Suprapubic skin (tissue), 4 donors: ENCODE measurements at regions not wholly inside any gene's neighbourhood (a gene's known extent, or its start where the extent isn't known, plus 50 kb on each side); places are given as distances from the start of the nearest gene placed in this dataset.
A peak's percentile ranks its signal among the peaks of the same experiment; 100 is the strongest.

Experiments used
- DNase-seq, 2 donors: peaks; one replicate each; pipeline ENCODE4 v3.0.0-alpha.2; 2019; ENCODE audit warnings: low spot score in 2 of 2
- H3K27ac ChIP-seq: fragments of 200-600 bp; sonication (generic); one replicate; pipeline ENCODE4 v1.5.1; 2019
- H3K27me3 ChIP-seq: fragments of 200-600 bp; sonication (generic); one replicate; pipeline ENCODE4 v1.5.1; 2019
- H3K36me3 ChIP-seq: fragments of 200-600 bp; sonication (generic); one replicate; pipeline ENCODE4 v1.5.1; 2019
- H3K4me1 ChIP-seq: fragments of 200-600 bp; sonication (generic); one replicate; pipeline ENCODE4 v1.5.1; 2019
- H3K4me3 ChIP-seq: fragments of 200-600 bp; sonication (generic); one replicate; pipeline ENCODE4 v1.5.1; 2019; ENCODE audit warnings: mild to moderate bottlenecking
- H3K9me3 ChIP-seq: fragments of 200-600 bp; sonication (generic); one replicate; pipeline ENCODE4 v1.5.1; 2019
- CTCF ChIP-seq, 2 donors: fragments of 200-600 bp in 1 of 2; fragments of 450-650 bp in 1 of 2; sonication (generic) in 1 of 2; IDR thresholded peaks; one replicate each; pipeline ENCODE4 v1.5.1; 2016 to 2019; ENCODE audit warnings: antibody characterized with exemption in 2 of 2, mild to moderate bottlenecking in 1 of 2, moderate library complexity in 1 of 2
- EP300 ChIP-seq: sonication (generic); formaldehyde crosslinking; IDR thresholded peaks from one replicate; pipeline ENCODE4 v1.6.1; 2017; ENCODE audit warnings: antibody characterized with exemption
- POLR2A ChIP-seq, 2 donors: fragments of 450-650 bp; IDR thresholded peaks; one replicate each; pipeline ENCODE4 v1.6.1; 2017; ENCODE audit warnings: antibody characterized with exemption in 2 of 2, mild to moderate bottlenecking in 2 of 2, moderate library complexity in 2 of 2
- POLR2AphosphoS5 ChIP-seq, 3 donors: sonication (generic); formaldehyde crosslinking; IDR thresholded peaks; one replicate each; pipeline ENCODE4 v1.6.1; 2017; ENCODE audit warnings: antibody characterized with exemption in 3 of 3
- WGBS: methylation state at CpG from one replicate; pipeline ENCODE4 v1.1.5; 2018; 5-methylcytosine and 5-hydroxymethylcytosine counted together

DNA sequence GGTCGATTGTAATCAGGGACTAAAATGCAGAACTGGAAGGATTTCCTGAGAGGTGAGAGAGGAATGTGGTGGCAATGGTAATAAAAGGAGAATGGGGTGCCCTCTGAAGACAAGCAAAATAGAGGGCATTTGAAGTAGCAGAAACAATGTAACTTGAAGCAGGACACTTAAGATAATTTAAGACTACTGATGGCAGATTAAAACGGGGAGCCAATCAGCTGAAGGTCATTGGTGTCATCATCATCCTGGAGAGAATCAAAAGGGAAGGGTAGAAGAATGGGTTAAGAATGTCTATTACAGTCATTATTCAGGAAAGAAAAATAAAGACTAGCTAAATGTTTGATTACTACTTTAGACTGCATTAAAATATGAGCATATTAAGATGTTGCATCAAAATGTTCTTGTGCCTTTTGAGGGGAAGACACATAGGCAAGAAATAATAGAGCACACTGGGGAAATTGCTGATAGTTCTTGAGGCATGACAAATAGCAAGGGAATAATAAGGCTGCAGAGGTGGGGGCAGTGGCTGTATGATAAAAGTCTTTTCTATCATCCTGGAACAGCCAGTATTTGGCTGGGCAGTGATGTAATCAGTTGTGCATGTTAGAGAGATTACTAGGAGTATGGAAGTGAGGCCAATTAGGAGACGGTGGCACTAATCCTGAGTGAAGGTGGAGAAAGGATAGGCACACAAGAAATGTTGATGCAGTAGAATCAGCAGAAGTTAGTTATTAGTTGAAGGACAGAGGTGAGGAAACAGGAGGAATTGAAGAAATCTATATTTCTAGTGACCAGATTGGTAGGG lies 60.2 kb downstream of the CCDC71L start:
- Histone ChIP-seq H3K27me3 (no peaks in the 10 kb centered on the region), H3K36me3 (no peaks in the 10 kb centered on the region), H3K4me3 (no peak overlapping the region), H3K27ac (no peak overlapping the region), H3K4me1 (no peaks in the 10 kb centered on the region), H3K9me3 (no peaks in the 10 kb centered on the region)
- no peak for DNase-seq
- WGBS, result 69% methylated on average over 3 of the region's 3 CpGs
- TF ChIP-seq POLR2AphosphoS5 (IDR thresholded peaks at IDR 0.05) (no peak), EP300 (no peak), CTCF (IDR thresholded peaks at IDR 0.05) (no peak), POLR2A (IDR thresholded peaks at IDR 0.05) (no peak)

DNA sequence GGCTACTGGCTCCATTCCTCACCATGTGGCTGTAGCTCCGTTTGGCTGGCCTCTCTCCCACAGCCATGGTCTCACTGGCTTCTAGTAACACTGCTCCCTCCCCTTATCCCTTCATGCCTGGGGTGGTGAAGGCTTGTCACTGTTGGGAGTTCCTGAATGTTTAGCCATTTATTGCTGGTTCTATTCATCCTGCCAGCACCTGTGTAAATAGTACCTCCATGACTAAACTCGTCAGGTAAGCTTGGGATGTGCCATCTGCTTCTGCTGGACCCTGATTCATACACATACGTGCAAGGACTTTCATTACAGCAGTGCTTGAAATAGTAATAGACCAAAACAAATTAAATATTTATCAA lies 61.6 kb downstream of the CCDC71L start:
- Histone ChIP-seq H3K4me1 (no peaks in the 10 kb centered on the region), H3K9me3 (no peaks in the 10 kb centered on the region), H3K4me3 (no peak overlapping the region), H3K36me3 (no peaks in the 10 kb centered on the region), H3K27ac (no peak overlapping the region), H3K27me3 (no peaks in the 10 kb centered on the region)
- WGBS, result 62% methylated on average over 3 of the region's 3 CpGs
- no peak for TF ChIP-seq POLR2AphosphoS5 (IDR thresholded peaks at IDR 0.05)
- no peak for TF ChIP-seq CTCF (IDR thresholded peaks at IDR 0.05)
- TF ChIP-seq POLR2A (IDR thresholded peaks at IDR 0.05), result no peak
- no peak for TF ChIP-seq EP300
- no peak for DNase-seq

DNA sequence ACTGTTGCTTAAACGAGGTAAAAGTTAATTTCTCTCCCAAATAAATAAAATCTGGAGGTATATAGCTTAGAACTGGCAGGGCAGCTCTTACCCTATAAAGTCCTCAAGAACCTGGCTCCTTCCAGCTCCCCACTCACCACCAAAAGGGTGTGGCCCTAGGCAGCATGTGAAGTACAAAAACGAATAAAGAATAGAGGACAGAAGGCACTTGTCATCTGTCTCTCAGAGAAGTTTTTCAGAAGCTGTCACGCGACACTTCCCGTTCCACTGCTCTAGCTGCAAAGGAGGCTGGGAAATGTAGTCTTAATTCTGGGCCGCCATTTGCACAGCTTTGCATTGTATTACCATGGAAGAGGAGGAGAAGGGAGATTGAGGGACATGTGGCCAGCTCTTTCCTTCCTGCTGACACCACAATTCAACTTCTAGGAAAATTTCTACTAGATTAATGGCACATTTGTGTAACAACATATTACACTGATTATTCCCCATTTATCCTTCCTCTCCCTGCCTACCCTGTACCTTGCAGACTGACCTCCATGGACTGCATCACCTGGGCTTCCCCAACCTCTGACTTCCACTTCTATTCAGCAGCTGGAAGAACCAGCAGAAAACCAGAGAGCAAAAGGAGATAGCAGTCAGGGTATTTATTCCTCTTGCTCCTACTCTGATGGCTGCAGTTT lies 62.2 kb downstream of the CCDC71L start:
- 11% methylated on average over 6 of the region's 6 CpGs for WGBS
- H3K4me3 ChIP-seq, result peak overlapping the region; percentile 5
- no peak overlapping the region for H3K27ac ChIP-seq
- H3K4me1 ChIP-seq, result no peaks in the 10 kb centered on the region
- no peaks in the 10 kb centered on the region for H3K36me3 ChIP-seq
- no peaks in the 10 kb centered on the region for H3K27me3 ChIP-seq
- peak; percentile 71 to 79 for DNase-seq
- TF ChIP-seq POLR2AphosphoS5 (IDR thresholded peaks at IDR 0.05), result no peak
- no peak for TF ChIP-seq CTCF (IDR thresholded peaks at IDR 0.05)
- no peak for TF ChIP-seq POLR2A (IDR thresholded peaks at IDR 0.05)
- no peak for TF ChIP-seq EP300
- no peaks in the 10 kb centered on the region for H3K9me3 ChIP-seq

DNA sequence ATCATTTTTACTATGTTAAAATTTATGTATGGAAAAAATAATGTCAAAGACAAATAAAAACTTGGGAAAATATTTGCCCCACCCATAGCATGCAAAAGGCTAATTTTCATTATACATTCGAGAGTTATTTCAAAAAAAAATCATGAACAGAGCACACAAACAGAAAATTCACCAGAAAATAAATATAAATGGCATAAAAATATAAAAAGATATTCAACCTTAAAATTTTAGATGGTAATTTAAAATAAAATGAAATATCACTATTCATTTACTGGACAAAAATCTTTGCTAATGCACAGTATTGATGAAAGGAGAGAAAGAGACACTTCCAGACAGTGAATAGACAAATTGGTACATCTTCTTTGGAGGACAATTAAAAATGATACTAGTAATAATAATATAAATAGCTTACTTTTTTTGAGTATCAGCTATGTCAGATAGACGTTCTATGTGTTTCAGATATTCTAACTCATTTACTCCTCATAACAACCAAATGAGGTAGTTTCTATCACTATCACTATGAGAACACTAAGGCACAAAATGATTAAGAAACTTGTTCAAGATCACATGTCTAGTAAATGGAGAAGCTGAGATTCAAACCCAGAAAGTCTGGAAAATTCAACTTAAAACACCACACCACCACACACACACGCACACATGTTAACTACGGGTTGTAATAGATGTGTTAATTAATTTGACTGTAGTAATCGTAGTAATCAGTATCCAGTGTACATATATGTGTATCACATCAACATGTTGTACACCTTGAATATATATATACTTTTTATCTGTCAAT lies 63.0 kb downstream of the CCDC71L start:
- no peak for TF ChIP-seq EP300
- TF ChIP-seq CTCF (IDR thresholded peaks at IDR 0.05), result no peak
- Histone ChIP-seq H3K4me1 (no peaks in the 10 kb centered on the region), H3K36me3 (no peaks in the 10 kb centered on the region), H3K4me3 (peak overlapping the region; percentile 5), H3K27ac (no peak overlapping the region), H3K27me3 (no peaks in the 10 kb centered on the region), H3K9me3 (no peaks in the 10 kb centered on the region)
- 87% methylated on average over 5 of the region's 5 CpGs for WGBS
- DNase-seq, result no peak

DNA sequence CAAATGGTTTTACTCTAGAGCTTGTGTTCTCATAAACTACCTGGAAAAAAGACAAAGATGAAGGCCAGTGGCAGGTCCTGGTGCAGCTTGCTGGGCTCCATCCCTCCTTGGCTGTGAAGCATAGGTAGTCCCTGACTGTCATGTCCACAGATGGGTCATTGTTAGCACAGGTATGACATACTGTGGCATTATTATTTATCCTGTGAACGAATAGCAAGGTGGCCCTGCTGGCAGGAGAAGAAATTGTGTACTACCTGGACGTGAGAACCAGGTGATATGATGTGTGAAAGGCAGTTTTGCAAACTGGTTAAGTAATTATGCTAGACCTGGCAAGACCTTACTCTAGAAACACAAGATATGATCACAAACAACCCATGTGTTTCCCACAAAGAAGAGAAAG lies 63.9 kb downstream of the CCDC71L start:
- 76% methylated on average over 2 of the region's 2 CpGs for WGBS
- Histone ChIP-seq H3K4me1 (no peaks in the 10 kb centered on the region), H3K9me3 (no peaks in the 10 kb centered on the region), H3K4me3 (no peak overlapping the region), H3K27me3 (no peaks in the 10 kb centered on the region), H3K27ac (no peak overlapping the region), H3K36me3 (no peaks in the 10 kb centered on the region)
- no peak for DNase-seq
- TF ChIP-seq POLR2A (IDR thresholded peaks at IDR 0.05), result no peak
- TF ChIP-seq POLR2AphosphoS5 (IDR thresholded peaks at IDR 0.05), result no peak
- TF ChIP-seq CTCF (IDR thresholded peaks at IDR 0.05), result no peak
